ENCODE measurements at regions not wholly inside any gene's neighbourhood (a gene's known extent, or its start where the extent isn't known, plus 50 kb on each side); places are given as distances from the start of the nearest gene placed in this dataset.
"Not testable (repeated sequence)": the region's sequence is repeated elsewhere in the genome, so short reads cannot be mapped to it uniquely, and the experiment has no call there.

DNA sequence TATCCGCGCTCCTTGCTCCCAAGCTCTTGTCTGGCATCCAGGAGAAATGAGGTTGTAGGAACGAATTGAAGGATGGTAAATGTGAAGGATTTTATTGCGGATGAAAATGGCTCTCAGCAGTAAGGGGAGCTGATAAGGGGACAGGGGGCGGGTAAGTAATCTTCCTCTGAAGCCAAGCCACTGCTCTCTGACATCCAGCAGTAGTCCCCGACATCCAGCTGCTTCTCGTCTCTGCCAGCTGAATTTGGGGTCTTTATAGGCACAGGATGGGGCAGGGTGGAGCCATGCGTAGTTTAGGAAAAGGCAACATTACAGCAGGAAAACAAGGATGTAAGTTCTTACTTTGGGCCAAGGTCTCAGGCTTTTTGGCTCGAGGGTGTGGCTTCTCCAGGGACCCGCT, 1370.1 kb upstream of the RAG2 start:
- no peak for DNase-seq

- DNase-seq = no peak
These were observed 1369.6 kb upstream of the RAG2 start for GRCh38 chr11:37967635-37968034.

- no peak for DNase-seq
These were observed 1365.4 kb upstream of the RAG2 start for GRCh38 chr11:37963440-37963839.

DNA sequence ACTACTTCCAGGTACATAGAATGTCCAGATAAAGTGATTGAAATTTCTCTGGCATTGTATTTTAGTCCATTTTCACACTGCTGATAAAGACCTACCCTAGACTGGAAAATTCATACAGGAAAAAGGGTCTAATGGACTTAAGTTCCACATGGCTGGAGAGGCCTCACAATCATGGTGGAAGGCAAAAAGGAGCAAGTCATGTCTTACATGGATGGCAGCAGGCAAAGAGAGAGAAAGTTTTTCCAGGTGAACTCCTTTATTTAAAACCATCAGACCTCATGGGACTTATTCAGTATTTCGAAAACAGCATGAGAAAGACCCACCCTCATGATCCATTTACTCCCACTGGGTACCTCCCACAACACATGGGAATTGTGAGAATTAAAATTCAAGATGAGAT, 1359.7 kb upstream of the RAG2 start:
- DNase-seq = no peak

GRCh38 chr11:37951996-37952395, 1354.0 kb upstream of the RAG2 start:
- DNase-seq = no peak

DNA sequence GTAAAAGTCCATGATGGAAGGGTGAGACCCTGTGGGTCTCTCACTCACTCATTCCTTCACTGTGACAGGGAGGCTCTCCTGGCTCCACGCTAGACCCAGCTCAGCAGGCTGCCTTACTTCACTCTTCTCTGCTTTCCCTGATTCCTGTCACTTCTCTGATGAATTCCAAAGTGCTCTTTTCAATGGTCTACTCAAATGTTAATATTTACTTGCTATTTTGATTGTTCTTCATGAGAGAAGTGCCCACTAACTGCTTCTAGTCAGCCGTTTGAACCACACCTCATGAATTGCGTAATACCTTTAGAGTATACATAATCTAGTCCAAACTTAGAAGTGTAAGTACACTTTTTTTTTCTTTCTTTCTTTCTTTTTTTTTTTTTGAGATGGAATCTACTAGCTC, 1350.2 kb upstream of the RAG2 start:
- DNase-seq = no peak

DNA sequence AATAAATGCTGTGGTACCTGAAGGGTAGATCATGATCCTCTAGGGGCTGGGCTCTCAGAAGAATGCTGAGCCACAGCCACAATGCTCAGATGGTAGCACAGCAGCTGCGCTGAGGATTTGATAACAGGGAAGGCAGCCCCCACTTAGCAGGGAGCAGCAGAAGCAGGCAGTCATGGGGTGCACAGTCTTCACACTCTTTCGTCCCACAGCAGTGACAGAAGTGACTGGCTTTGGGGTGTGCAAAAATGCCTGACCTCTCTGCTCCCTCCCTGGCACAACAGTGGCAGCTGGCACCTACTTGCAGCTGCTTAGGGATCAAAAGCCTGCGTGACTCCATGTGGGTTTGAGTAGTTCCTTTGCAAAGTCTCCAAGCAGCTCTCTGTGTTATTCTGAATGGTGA, 1349.8 kb upstream of the RAG2 start:
- DNase-seq = no peak

DNA sequence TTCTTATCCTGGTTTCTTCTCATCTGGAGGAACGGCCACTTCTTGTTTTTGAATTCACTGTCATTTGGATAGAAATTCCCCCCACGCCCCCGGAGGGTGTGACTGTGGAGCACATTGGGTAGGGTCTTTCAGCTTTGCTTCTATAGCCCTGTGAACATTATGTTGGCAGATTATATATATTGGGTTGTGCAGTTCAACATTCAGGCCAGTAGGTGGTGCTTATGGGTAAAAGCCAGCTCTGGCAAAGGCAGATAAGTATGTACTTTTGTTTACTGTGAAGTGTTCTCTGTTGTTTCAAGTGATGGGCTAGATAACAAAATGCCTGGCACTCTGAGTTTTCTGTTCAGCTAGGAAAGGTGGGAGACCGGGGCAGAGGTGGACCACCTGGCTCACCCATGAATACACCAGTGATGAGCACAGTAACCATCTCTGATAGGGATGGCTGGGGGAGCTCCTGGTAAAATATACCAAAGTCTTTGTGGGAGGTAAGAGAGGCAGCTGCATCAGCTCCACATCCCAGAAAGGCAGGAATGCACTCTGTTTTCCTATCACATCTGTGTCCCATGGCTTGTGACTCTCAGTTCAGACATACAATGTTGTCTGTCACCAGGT, 1348.2 kb upstream of the RAG2 start:
- no peak for DNase-seq

DNA sequence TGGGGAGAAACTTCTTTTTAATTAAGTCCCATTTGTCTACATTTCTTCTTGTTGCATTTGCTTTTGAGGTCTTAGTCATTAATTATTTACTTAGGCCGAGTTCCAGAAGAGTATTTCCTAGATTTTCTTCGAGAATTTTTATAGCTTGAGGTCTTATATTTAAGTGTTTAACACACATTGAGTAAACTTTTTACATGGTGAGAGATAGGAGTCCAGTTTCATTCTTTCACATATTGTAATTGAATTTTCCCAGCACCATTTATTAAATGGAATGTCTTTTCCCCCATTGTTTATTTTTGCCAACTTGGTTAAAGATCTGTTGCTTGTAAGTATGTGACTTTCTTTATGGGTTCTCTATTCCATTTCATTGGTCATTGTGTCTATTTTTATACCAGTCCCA, 1344.0 kb upstream of the RAG2 start:
- no peak for DNase-seq

DNA sequence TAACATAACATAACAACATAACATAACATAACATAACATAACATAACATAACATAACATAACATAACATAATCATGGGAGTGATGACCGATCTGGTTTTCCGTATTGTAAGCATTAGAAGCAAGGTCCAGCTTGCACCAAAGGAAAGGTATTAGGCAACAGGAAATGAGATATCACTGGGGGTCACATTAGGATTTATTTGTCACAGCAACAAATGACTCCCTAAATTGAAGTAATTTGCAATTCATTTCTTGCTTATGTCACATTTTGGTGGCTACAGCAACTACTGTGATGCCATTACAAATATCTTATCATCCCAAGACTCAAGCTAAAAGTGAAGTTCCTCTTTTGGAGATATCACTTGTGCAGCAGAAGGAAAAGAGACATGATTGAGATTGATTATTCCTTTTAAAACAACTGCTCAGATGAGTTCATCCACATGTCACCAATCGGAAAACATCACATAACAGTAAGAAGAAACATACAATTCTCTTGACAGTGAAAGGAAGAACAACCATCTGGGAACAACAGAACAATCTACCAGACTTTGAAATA, 1331.1 kb upstream of the RAG2 start:
- no peak for DNase-seq

DNA sequence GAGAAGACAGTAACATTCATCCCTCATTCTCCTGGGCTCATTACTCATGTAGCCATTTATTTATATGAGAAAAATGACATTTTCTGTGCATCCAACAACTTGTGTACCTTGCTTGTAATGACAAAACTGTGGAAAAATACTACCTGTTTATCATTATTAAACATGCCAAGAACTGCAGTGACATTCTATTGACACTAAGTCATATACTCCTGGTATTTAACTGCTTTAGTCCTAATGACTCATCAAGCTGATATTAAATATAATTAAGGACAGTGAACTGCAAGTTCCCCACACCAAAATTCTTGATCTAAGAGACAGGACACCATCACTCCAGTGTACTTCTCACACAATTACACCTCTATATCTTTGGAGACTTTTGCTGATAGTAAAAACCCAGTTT, 1328.7 kb upstream of the RAG2 start:
- DNase-seq = no peak

GRCh38 chr11:37916331-37916730, 1318.3 kb upstream of the RAG2 start:
- no peak for DNase-seq

- no peak for DNase-seq
These were observed 1316.8 kb upstream of the RAG2 start for GRCh38 chr11:37914859-37915258.

- DNase-seq = no peak
These were observed 1310.1 kb upstream of the RAG2 start for GRCh38 chr11:37908219-37908548.

DNA sequence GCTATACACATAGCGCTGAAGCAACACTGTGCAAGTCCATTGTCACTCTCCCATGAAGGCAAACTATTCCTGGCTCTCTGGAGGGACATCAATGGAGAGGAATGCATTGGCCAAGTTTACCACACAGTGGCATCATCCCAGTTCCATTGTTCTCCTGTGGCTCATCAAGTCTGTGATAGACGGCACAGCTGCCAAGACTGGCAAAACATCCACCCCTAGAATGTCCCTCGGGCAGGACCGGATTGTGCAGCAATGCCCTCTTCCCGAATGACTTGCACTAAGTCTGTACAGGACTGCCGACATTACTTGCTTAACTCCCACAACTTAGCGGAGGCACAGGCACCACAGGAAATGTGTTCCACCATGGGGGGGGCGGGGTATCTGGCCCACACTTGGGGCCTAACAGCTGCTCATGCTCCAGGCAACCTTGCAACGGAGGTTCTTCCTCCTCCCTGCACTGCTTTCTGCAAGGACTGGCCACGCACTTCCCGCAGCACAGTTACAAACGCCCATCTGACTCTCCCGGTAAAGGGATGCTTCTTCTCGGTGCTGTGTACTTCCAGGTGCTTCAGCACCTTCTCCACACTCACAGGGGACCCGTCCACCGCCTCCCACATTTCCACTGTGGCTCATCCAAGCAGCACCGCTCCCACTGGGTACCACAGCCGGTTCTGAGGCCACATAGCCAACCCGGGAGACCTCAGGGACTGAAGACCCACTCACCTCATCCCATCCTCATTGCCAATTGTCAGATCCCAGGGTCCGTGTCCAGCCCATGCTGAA, 1309.6 kb upstream of the RAG2 start:
- DNase-seq = no peak

DNA sequence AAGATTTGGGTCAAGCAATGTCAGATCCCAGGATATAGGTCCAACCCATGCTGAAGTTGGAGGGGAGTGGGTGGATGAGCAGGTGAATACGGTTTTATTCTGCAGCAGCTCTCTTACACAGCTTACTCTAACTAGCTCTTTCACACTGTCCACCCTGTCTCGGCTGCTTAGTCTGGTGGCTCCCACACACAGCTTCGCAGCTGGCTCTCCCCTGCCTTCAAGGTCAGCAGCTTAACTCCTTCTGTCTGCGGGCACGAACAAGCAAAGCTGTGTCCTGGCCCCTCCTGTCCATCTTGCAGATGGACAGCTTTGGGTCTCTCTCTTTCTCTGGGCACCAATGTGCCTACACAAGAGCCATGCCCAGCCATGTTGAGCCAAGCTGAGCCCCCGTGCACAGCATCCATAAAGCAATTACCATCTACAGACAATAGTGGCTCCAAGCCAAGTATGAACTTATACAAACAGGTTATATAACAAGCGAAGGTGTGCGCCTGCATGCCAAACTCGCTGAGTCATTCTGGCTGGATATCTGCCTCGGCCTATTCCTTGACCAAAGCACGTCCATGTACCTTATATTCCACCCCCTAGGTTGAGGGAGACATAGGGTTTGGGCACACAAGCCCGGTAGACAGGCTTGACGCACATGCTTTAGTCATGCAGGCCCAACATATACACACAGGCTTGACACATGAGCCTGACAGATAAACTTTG, 1307.8 kb upstream of the RAG2 start:
- no peak for DNase-seq

GRCh38 chr11:37896016-37896415, 1298.0 kb upstream of the RAG2 start:
- DNase-seq = no peak

- DNase-seq = no peak
These were observed 1283.7 kb upstream of the RAG2 start for GRCh38 chr11:37881741-37882140.

- no peak for DNase-seq
These were observed 1263.6 kb upstream of the RAG2 start for GRCh38 chr11:37861671-37862070.

GRCh38 chr11:37858806-37859537, 1260.9 kb upstream of the RAG2 start:
- DNase-seq = not testable (repeated sequence)

DNA sequence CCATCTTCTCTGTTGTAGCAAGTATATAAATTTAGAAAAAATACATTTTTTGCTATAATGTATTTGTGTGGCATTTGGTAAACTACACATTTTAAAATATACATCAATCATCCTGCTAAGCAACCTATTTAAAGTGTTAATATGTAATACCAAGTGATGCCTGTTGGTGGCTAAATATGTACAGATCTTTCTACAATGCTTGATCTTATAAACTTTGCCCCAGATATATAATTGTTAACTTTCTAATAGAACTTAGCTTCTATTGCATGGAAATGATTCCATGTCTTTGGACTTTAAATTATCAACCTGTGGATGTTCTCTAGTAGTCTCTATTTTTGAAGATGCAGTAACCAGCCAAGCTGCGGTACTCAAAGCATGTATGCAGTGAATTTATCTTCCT, 1260.4 kb upstream of the RAG2 start:
- DNase-seq = no peak

GRCh38 chr11:37857726-37858125, 1259.7 kb upstream of the RAG2 start:
- no peak for DNase-seq

DNA sequence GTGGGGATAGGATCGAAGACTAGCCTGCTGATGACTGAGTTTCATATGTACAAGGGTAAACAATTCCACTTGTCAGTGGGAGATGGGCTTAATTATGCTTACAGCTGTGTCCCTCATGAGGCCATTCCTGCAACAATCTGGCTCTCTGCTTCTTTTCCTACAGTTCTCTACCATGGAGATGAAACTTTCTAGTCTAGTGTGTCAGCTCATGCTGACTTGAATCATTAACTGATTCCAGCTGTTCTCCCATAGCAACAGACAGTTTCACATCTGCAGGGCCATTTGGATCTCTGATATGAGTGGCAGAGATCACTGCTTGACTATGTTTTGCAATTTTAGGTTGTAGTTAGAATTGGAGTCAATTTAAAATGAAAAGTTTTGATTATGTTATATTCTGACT, 1251.7 kb upstream of the RAG2 start:
- no peak for DNase-seq
